Fibroblast of skin of left quadriceps (primary cell): ENCODE measurements at regions not wholly inside any gene's neighbourhood (a gene's known extent, or its start where the extent isn't known, plus 50 kb on each side); places are given as distances from the start of the nearest gene placed in this dataset.
"Not testable (repeated sequence)": the region's sequence is repeated elsewhere in the genome, so short reads cannot be mapped to it uniquely, and the experiment has no call there.

Source experiments
- DNase-seq, 2 experiments: peaks; one replicate each; pipeline ENCODE4 v3.0.0-alpha.2; 2013; ENCODE audit warnings: low read depth in 2 of 2

GRCh38 chr17:13659051-13659450 lies 57.3 kb upstream of the HS3ST3A1 start:
- not testable (repeated sequence) for DNase-seq

GRCh38 chr17:13665872-13666635 lies 64.3 kb upstream of the HS3ST3A1 start:
- DNase-seq: no peak

GRCh38 chr17:13671341-13671740 lies 69.6 kb upstream of the HS3ST3A1 start:
- DNase-seq: no peak

- DNase-seq: no peak
Observed at GRCh38 chr17:13671771-13672170, 70.0 kb upstream of the HS3ST3A1 start.

- no peak for DNase-seq
Observed at GRCh38 chr17:13678361-13678760, 76.6 kb upstream of the HS3ST3A1 start.

DNA sequence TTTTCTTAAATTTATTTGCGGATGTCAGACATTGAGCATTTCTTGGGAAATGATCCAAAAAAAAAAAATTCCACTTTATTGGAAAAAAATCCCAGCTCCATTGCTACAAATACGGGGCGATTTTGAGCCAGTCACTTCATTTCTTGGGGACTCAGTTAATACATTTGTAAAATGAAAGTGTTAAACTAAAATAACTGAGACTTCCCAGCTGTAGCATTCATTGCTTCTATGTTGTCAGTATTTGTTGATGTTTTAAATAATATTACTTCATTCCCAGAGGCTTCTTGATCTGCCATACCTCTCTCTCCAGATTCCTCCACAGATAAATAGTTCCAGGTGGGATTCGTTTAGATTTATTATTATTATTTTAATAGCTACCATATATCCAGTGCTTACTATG lies 77.1 kb upstream of the HS3ST3A1 start:
- peak in 1 of 2 experiments; percentile 16 for DNase-seq

DNA sequence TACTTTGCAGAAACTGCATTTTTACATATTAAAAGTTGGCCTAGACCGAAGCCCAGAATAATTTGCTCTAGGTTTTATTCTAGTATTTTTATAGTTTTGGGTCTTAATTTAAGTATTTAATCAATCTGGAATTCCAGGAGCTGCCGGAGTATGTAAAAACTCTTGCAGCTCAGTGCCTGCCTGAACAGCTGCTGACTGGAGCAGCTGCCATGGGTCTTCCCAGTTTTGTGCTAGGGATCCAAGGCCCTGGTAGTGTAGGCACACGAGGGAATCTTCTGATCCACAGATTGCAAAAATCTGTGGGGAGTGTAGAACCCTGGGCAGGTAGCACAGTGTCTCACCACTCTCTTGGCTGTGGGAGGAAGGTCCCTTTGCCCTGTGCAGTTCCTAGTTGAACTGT lies 87.0 kb upstream of the HS3ST3A1 start:
- DNase-seq: no peak

DNA sequence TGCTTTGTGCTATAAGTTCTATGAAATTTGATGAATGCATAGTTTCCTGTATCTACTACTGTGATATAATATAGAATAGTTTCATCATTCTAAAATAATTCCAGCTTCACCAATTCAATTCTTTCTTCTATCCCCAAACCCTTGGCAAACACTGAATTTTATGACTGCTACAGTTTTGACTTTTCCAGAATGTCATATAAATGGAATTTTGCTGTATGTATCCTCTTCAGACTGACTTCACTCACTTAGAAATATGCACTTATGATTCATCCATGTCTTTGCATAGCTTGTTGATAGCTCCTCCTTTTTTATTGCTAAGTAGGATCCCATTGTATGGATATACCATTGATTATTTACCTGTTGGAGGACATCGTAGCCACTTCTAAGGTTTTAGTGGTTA lies 89.1 kb upstream of the HS3ST3A1 start:
- peak in 1 of 2 experiments; percentile 14 for DNase-seq

DNA sequence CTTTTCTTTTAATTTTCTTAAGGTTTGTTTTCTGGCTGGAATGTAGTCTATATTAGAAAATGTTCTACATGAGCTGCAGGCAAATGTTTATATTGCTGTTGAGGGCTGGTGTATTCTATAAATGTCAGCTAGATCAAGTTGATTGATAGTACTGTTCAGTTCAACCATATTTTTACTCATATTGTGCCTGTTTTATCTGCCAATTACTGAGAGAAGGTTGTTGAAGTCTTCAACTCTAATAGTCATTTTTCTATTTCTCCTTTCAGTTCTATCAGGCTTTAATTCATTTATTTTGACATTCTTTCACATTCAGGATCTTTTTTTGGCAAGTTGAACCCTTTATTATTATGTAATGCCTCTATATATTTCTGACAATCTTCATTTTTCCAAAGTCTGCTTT lies 93.2 kb upstream of the HS3ST3A1 start:
- no peak for DNase-seq

- no peak for DNase-seq
Observed at GRCh38 chr17:13698832-13699231, 97.1 kb upstream of the HS3ST3A1 start.

GRCh38 chr17:13699261-13699660 lies 97.5 kb upstream of the HS3ST3A1 start:
- DNase-seq: no peak

DNA sequence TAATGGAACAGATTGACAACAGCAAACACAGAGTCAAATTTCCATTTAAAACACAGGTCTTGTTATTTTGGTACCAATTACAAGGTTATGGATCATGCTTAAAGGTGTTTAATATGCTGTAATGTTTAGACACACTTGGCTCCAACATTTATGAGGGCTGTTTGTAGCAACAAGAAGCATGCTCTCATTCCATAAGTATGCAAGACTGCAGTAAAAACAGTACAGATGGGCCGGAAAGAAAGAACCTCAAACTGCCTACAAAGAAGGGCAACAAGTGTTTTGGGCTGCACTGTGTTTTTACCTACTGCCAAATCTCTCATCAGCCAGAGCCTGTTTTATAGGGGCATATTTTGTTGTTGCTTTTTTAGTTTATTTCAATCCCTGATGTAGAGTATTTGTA lies 100.5 kb upstream of the HS3ST3A1 start:
- DNase-seq: peak in 1 of 2 experiments; percentile 39

DNA sequence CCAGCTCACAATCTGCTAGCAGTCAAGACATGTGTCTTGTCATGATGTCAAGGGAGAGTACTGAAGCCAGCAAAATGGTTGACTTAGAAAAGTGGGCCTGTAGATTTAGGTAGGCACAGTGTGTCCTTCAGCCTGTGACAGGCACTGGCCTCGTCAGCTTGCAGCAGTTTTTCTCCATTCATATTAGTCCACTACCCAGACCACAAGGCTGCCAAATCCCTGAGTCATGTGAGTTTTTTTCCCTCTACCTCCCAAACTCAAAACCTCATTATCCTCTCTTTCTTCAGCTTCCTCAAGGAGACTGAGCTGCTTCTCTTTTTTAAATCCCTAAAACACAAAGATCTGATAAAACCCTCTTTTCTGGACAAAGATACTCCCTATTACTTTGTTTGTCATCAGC lies 102.6 kb upstream of the HS3ST3A1 start:
- peak; percentile 52 to 59 for DNase-seq

DNA sequence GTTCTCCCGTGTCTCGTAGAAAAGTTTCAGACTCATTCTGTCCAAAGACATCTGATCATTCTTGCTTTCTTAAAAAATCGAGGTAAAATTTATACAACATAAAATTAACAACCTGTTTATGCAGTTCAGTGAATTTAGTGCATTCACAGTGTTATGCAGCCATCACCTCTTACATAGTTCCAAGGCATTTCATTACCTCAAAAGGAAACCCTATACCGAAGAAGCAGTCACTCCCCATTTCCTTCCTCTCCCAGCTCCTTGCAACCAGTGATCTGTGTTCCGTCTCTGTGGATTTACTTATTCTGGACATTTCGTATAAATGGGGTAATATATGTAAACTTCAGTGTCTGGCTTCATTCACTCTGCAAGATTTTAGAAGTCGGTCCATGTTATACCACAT lies 103.5 kb upstream of the HS3ST3A1 start:
- DNase-seq: no peak

GRCh38 chr17:13721705-13722104 lies 120.0 kb upstream of the HS3ST3A1 start:
- DNase-seq: no peak

DNA sequence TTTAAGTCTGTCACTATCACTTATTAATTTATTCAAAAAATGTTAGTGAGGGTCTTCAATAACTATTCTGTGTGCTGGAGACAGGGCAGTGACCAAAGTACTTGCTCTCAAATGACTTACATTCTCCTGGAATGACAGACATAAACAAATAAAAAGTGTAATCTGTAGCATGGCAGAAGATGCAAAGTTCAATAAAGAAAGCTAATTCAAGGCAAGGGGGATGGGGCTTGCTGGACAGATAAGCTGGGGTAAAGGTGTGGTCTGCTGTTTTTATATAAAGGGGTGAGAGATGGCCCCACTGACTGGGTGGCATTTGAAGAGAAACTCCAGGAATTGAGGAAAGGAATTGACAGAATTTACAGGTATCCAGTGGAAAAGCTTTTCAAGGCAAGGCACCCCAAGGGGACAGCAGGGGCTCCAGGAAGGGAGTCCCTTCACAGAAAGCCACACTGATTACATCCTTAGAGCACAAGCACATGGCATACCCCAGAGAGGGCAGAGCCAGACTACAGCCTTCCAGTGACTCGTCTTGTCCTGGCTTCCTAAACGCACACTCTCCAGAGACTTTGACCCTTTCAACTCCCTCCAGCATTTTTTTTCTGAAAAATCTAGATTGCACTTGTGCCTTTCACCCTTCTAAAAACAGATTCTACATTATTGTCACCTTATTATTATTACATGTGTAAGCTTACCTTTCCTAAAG lies 123.7 kb upstream of the HS3ST3A1 start:
- DNase-seq: no peak

DNA sequence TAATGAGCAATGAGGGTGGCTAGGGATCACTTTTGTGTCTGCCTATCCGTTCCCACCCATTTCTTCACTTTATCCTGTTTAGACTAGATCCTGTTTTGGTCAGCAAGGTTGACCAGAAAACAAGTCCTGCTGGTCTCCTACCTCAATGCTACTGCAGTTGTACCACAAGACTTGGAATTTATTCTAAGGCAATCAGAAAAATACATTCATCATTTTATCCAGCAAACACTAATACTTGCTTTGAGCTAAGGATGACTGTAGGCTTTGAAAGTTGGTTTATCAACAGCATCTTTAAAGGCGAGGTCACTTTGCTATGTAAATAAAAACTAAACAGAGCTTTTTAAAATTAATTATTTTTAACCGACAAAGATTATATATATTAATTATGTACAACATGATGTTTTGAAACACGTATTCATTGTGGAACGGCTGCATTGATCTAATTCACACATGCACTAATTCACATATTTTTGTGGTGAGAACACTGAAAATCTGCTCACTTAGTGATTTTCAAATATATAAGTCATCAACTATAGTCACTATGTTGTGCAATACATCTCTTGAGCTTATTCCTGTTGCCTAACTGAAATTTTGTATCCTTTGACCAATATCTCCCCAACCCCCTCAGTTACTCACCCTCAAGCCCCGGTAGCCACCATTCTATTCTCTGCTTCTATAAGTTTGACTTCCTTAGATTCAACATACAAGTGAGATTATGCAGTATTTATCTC lies 125.9 kb upstream of the HS3ST3A1 start:
- peak; percentile 78 to 82 for DNase-seq

GRCh38 chr17:13728781-13729180 lies 127.1 kb upstream of the HS3ST3A1 start:
- no peak for DNase-seq

DNA sequence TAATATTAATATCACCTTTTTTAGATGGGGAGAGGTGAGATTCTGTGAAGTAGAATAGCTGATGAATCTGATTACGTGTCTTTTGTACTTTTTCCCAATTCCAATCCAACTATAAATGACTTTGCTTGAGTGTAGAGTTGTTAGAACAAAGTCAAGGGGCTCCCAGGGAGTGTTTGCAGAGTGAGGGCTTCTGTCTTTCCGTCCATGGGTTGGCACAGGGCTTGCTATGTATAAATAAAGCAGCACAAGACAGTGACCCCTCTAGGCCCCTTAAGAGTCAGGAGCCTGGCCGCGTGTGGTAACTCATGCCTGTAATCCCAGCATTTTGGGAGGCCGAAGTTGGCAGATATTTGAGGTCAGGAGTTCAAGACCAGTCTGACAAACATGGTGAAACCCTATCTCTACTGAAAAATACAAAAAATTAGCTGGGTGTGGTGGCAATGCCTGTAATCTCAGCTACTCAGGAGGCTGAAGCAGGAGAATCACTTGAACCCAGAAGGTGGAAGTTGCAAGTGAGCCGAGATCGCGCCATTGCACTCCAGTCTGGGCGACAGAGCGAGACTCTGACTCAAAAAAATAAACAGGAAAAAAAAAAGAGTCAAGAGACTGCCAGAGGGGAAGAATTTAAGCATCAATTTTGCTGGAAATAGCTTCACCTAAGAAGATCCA lies 127.9 kb upstream of the HS3ST3A1 start:
- no peak for DNase-seq

- DNase-seq: no peak
Observed at GRCh38 chr17:13734880-13735279, 133.2 kb upstream of the HS3ST3A1 start.

DNA sequence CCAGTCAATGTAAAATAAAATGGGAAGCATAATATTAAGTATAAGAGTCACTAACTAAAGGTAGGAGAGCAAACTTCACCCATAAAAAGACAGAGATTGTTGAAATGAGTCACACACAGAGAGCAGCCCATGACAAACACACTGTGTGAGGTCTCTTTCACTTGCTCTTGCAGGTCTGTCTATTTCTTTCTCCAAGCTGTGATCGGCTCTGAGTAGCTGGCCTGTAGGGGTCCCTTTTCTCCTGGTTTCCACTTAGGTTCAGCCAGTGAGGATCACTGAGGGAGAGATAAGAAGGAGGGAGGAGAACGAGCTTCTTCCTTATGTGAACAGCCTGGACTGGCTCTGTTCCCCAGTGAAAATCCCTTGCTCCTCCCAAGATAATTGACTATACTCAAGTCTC lies 133.7 kb upstream of the HS3ST3A1 start:
- no peak for DNase-seq

DNA sequence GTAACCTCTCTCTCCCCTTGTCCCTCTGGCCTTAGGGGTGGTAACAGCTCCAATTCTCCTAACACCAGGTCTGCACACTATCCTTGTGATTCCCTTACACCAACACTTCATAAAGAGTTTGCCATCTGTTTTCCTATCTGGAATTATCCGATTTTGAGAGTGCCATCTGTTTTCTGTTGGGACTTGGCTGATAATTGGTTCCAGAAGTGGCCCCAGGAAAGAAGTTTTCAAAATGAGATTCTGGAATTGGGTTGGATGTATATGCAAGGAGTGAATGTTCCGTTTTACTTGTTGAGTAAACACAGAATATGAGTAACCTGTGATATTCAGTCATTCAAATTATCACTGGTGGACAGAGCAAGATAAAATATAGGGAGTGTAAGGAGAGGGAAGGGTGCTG lies 134.1 kb upstream of the HS3ST3A1 start:
- DNase-seq: peak; percentile 58 to 60
